GM23338 (cell line): ENCODE measurements at regions not wholly inside any gene's neighbourhood (a gene's known extent, or its start where the extent isn't known, plus 50 kb on each side); places are given as distances from the start of the nearest gene placed in this dataset.

Source experiments
- ATAC-seq: fragments of 200-7000 bp; cut with Tn5 transposase; 3 replicates; pipeline ENCODE4 v1.9.1; 2020
- DNase-seq: peaks from one replicate; pipeline ENCODE4 v3.0.0-alpha.2; 2015; ENCODE audit warnings: low spot score
- H2AFZ ChIP-seq: fragments of 200-600 bp; sonication (generic); 2 replicates; pipeline ENCODE4 v1.8.0; 2016; ENCODE audit warnings: antibody characterized with exemption, mild to moderate bottlenecking, moderate library complexity
- H3F3A ChIP-seq: fragments of 200-600 bp; sonication (generic); replicated peaks from 2 replicates; pipeline ENCODE4 v1.8.0; 2017; ENCODE audit warnings: antibody characterized with exemption, mixed run types, low read depth
- H3K27ac ChIP-seq: fragments of 200-600 bp; sonication (generic); 2 replicates; pipeline ENCODE4 v1.6.1; 2016; ENCODE audit warnings: low read depth
- H3K27me3 ChIP-seq: fragments of 200-600 bp; sonication (generic); 2 replicates; pipeline ENCODE4 v1.8.0; 2016; ENCODE audit warnings: mild to moderate bottlenecking, mixed run types, moderate library complexity; ENCODE audit not compliant: insufficient read depth
- H3K36me3 ChIP-seq: fragments of 200-600 bp; sonication (generic); 2 replicates; pipeline ENCODE4 v1.8.0; 2016; ENCODE audit warnings: mild to moderate bottlenecking; ENCODE audit not compliant: insufficient read depth
- H3K4me1 ChIP-seq: fragments of 200-600 bp; sonication (generic); 2 replicates; pipeline ENCODE4 v1.8.0; 2016; ENCODE audit warnings: mild to moderate bottlenecking, moderate library complexity; ENCODE audit not compliant: insufficient read depth
- H3K4me2 ChIP-seq: fragments of 200-600 bp; sonication (generic); 2 replicates; pipeline ENCODE4 v1.7.1; 2017; ENCODE audit warnings: mixed run types
- H3K4me3 ChIP-seq: fragments of 200-600 bp; sonication (generic); 2 replicates; pipeline ENCODE4 v1.6.1; 2016; ENCODE audit warnings: mixed run types
- H3K79me2 ChIP-seq: fragments of 200-600 bp; sonication (generic); replicated peaks from 2 replicates; pipeline ENCODE4 v1.8.0; 2017; ENCODE audit warnings: mild to moderate bottlenecking; ENCODE audit not compliant: insufficient read depth
- H3K9me2 ChIP-seq: fragments of 200-600 bp; sonication (generic); 2 replicates; pipeline ENCODE4 v1.8.0; 2017; ENCODE audit not compliant: insufficient read depth
- H4K20me1 ChIP-seq: fragments of 200-600 bp; sonication (generic); replicated peaks from 2 replicates; pipeline ENCODE4 v1.8.0; 2017; ENCODE audit warnings: mild to moderate bottlenecking; ENCODE audit not compliant: insufficient read depth
- H3K27ac Mint-ChIP-seq: 2 replicates; pipeline ENCODE4 v1.8.0; 2020; ENCODE audit warnings: inconsistent platforms, mild to moderate bottlenecking, moderate library complexity, mixed read lengths
- H3K27me3 Mint-ChIP-seq: 3 replicates; pipeline ENCODE4 v1.8.0; 2022; ENCODE audit warnings: low read depth, mild to moderate bottlenecking, moderate library complexity, mixed read lengths, inconsistent platforms; ENCODE audit not compliant: insufficient read depth, poor library complexity
- H3K36me3 Mint-ChIP-seq: 3 replicates; pipeline ENCODE4 v1.8.0; 2021; ENCODE audit warnings: low read depth, mild to moderate bottlenecking, inconsistent platforms, moderate library complexity, mixed read lengths
- H3K4me1 Mint-ChIP-seq: 3 replicates; pipeline ENCODE4 v1.8.0; 2020; ENCODE audit warnings: mild to moderate bottlenecking, inconsistent platforms, mixed read lengths
- H3K4me3 Mint-ChIP-seq: 3 replicates; pipeline ENCODE4 v1.8.0; 2021; ENCODE audit warnings: moderate library complexity, mild to moderate bottlenecking, inconsistent platforms, mixed read lengths
- H3K9me3 Mint-ChIP-seq: 3 replicates; pipeline ENCODE4 v1.8.0; 2020; ENCODE audit warnings: moderate library complexity, mild to moderate bottlenecking, inconsistent platforms, mixed read lengths
- CREB1 ChIP-seq: fragments of 250-450 bp; sonication (Bioruptor Pico); IDR thresholded peaks from 2 replicates; pipeline ENCODE4 v1.5.0; 2020; ENCODE audit warnings: low read depth, mild to moderate bottlenecking, moderate library complexity
- CTCF ChIP-seq, 2 experiments: fragments of 200-600 bp in 1 of 2; sonication (generic) in 1 of 2; conservative IDR thresholded peaks; 2 replicates each; pipeline versions ENCODE4 v1.5.1 to v1.6.1; 2016 to 2017; ENCODE audit warnings: antibody characterized with exemption in 2 of 2, low read depth in 2 of 2, mild to moderate bottlenecking in 2 of 2, moderate library complexity in 1 of 2
- ETS1 ChIP-seq: IDR thresholded peaks from 2 replicates; pipeline ENCODE4 v1.6.1; 2016; ENCODE audit warnings: antibody characterized with exemption
- EZH2 ChIP-seq: fragments of 200-600 bp; sonication (generic); IDR thresholded peaks from one replicate; pipeline ENCODE4 v1.8.0; 2017; ENCODE audit warnings: antibody characterized with exemption, mild to moderate bottlenecking, low read depth; ENCODE audit not compliant: unreplicated experiment
- EZH2phosphoT487 ChIP-seq: fragments of 200-600 bp; sonication (generic); IDR thresholded peaks from one replicate; pipeline ENCODE4 v1.8.1; 2018; ENCODE audit warnings: antibody characterized with exemption; ENCODE audit not compliant: unreplicated experiment
- POLR2AphosphoS5 ChIP-seq: IDR thresholded peaks from 2 replicates; pipeline ENCODE4 v1.6.1; 2016; ENCODE audit warnings: antibody characterized with exemption, low read depth
- REST ChIP-seq: IDR thresholded peaks from one replicate; pipeline ENCODE4 v1.6.1; 2018; ENCODE audit warnings: antibody characterized with exemption; ENCODE audit not compliant: unreplicated experiment
- STAT1 ChIP-seq: IDR thresholded peaks from one replicate; pipeline ENCODE4 v1.6.1; 2016; ENCODE audit warnings: antibody characterized with exemption; ENCODE audit not compliant: unreplicated experiment
- ZNF114 ChIP-seq: fragments of 250-450 bp; sonication (Bioruptor Pico); IDR thresholded peaks from 2 replicates; pipeline ENCODE4 v1.5.0; 2020; ENCODE audit warnings: mild to moderate bottlenecking, moderate library complexity
- ZNF331 ChIP-seq: fragments of 250-450 bp; sonication (Bioruptor Pico); IDR thresholded peaks from 2 replicates; pipeline ENCODE4 v1.5.0; 2020; ENCODE audit warnings: low read depth, mild to moderate bottlenecking, moderate library complexity
- ZNF462 ChIP-seq: fragments of 250-450 bp; sonication (Bioruptor Pico); IDR thresholded peaks from 2 replicates; pipeline ENCODE4 v1.5.0; 2020; ENCODE audit warnings: mild to moderate bottlenecking, moderate library complexity

GRCh38 chr2:12428786-12429185, 287.9 kb upstream of the TRIB2 start (continued):
- no peak for TF ChIP-seq CTCF (conservative IDR thresholded peaks at IDR 0.05; ENCODE audit: low read depth in 2 of 2)
- no peak for TF ChIP-seq STAT1
- no peak for TF ChIP-seq ZNF114 (CRISPR knock-in tag)
- TF ChIP-seq EZH2phosphoT487, result no peak

GRCh38 chr2:12429779-12430406, 286.8 kb upstream of the TRIB2 start:
- Histone ChIP-seq H3K27ac (no peak overlapping the region), H2AFZ (peak overlapping the region; percentile 80; the same call in 1 of the 2 replicates), H3K4me2 (no peak overlapping the region), H3K9me2 (no peaks in the 10 kb centered on the region), H3K79me2 (no peaks in the 10 kb centered on the region), H3K4me1 (peaks cover 26% of the 10 kb centered on the region), H3K36me3 (no peaks in the 10 kb centered on the region), H3K4me3 (no peak overlapping the region), H4K20me1 (no peaks in the 10 kb centered on the region), H3F3A (no peaks in the 10 kb centered on the region), H3K27me3 (no peaks in the 10 kb centered on the region)
- no peak overlapping the region for H3K4me3 Mint-ChIP-seq
- peak overlapping the region; percentile 13; the same call in 1 of the 2 replicates for H3K27ac Mint-ChIP-seq
- DNase-seq (no peak), ATAC-seq (no peak)
- no peaks in the 10 kb centered on the region for H3K36me3 Mint-ChIP-seq
- peaks cover 2% of the 10 kb centered on the region for H3K27me3 Mint-ChIP-seq
- H3K9me3 Mint-ChIP-seq, result no peaks in the 10 kb centered on the region
- peaks cover 39% of the 10 kb centered on the region for H3K4me1 Mint-ChIP-seq
- no peak for TF ChIP-seq ZNF114 (CRISPR knock-in tag)
- TF ChIP-seq ZNF462 (CRISPR knock-in tag), result no peak
- no peak for TF ChIP-seq REST
- TF ChIP-seq POLR2AphosphoS5, result no peak
- TF ChIP-seq EZH2, result no peak
- no peak for TF ChIP-seq ZNF331 (CRISPR knock-in tag)
- TF ChIP-seq EZH2phosphoT487, result no peak
- no peak for TF ChIP-seq CREB1 (CRISPR knock-in tag)
- no peak for TF ChIP-seq ETS1
